ENCODE measurements at regions not wholly inside any gene's neighbourhood (a gene's known extent, or its start where the extent isn't known, plus 50 kb on each side); places are given as distances from the start of the nearest gene placed in this dataset.
"Not testable (repeated sequence)": the region's sequence is repeated elsewhere in the genome, so short reads cannot be mapped to it uniquely, and the experiment has no call there.

GRCh38 chr22:45061332-45061731, 51.5 kb upstream of the PHF21B start:
- no peak for DNase-seq (ENCODE audit: low read depth)

DNA sequence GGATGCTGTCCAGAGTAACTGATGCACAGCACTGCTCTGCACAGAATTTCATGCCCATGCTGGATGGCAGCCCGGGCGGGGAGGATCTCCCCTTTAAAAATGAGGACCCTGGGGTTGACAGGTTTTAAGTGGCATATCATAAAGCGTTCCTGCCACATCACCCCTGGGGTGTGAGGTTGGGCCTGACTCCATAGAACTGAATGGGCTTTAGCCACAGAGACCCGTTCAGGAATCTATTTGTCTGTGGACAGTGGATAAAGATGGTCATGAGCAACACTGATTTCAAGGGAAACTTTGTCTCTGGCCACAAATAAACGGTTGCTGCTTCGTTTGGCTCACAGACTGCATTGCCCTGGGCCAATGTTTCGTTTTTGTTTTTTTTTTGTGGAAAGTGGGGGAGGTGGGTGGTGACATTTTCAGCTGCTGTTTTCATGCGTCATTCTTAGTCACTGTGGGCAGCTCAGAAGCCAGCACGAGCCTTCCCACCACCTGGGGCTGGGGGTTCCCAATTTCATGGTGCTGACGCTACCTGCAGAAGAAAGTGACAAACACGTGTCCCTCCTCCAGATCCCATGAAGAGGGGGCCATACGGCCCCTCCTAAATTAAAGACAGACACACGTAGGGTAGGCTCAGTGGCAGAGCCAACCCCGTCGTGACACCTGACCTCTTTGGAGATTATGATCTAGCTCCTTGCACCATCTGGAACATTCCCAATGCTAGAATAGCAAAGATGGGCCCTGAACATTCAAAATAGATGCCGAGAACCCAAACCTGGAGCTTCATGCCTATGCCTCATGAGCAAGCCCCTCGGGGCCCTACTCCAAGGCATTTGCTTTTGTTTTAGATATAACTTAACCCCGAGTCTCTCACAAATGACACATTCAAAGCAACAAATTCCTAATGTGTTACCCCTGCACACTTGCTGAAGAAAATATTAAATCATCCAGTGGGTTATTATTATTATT, 54.8 kb upstream of the PHF21B start:
- DNase-seq (ENCODE audit: low read depth): peak; percentile 57

GRCh38 chr22:45065726-45066125, 55.9 kb upstream of the PHF21B start:
- DNase-seq (ENCODE audit: low read depth): no peak

DNA sequence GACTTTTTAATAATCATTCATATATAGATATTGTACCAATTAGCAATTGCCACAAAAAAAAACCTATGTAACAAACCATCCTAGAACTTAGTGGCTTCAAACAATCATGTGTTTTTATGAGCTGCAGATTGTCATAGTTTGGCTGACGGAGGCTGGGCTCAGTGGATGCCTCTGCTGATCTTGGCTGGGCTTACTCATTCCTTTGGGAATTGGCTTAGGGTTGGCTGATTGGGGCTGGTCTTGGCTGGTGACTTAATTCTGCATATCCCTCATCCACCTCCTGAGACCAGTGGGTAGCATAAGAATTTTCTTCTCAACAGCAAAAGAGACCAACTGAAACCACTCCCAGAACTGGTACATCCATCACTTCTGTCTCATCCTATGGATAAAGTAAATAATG, 57.9 kb upstream of the PHF21B start:
- no peak for DNase-seq (ENCODE audit: low read depth)

DNA sequence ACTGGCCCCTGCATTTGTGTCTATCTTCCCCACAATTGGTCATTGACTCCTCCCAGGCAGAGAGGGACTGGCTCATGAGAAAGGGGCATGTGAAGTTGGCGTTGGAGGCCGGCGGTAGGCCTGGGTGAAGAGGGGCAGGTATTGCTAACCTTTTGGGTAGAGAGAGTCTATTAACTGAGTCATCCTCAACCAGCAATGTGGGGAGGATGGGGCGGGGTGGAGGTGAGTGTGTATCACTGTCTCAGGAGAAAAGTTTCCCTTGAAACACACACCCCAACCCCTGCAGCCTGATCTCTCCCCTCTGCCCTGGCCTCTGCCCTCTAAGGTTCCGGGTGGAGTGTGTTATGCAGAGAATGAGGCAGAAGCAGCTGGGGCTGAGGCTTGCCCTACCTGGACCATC, 60.1 kb upstream of the PHF21B start:
- no peak for DNase-seq (ENCODE audit: low read depth)

DNA sequence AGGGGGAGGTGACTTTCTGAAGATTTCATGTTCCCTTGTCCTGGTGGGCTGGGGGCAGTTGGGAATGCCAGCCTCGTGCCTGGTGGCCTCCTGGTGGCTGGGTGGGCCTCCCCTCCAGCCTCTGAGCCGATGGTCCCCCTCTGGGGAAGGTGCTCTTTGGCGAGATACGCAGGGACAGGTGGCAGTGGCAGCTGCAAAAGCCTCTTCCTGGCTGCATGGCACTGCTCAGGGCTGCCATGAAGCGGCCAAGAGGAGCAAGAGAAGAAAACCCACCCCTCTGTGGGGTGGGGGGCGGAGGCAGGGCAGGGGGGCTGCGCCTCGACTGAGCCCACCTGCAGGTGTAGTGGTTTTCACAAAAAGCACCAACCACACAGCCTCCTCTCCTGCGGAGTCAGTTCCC, 61.8 kb upstream of the PHF21B start:
- no peak for DNase-seq (ENCODE audit: low read depth)

DNA sequence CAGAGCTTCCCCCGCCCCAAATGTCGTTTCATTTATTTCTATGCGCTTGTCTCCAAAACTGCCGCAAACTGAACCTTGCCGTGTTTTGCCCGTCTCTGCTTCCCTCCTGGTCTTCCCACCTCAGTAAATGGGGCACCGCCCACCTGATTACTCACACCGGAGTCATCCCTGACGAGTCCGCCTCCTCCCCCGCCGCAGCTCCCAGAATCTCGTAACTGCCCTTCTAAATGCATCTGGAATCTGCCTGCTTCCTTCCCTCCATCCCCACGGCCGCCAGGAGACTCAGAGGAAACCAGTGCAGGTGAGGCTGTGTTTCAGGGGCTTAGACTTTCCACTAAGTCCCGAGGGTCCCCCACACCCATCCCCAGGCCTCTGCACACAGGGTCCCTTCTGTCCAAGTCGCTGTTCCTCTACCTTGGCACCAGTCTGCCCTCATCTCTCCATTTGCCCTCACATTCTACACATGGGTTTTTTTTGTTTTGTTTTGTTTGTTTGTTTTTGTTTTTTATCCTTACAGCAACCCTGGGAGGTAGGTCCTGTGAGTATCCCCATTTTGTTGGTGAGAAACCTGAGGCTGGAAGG, 62.6 kb upstream of the PHF21B start:
- peak; percentile 62 for DNase-seq (ENCODE audit: low read depth)

- DNase-seq (ENCODE audit: low read depth): no peak
Measured at GRCh38 chr22:45073064-45073463, 63.3 kb upstream of the PHF21B start.

- DNase-seq (ENCODE audit: low read depth): no peak
Measured at GRCh38 chr22:45077286-45077685, 67.5 kb upstream of the PHF21B start.

DNA sequence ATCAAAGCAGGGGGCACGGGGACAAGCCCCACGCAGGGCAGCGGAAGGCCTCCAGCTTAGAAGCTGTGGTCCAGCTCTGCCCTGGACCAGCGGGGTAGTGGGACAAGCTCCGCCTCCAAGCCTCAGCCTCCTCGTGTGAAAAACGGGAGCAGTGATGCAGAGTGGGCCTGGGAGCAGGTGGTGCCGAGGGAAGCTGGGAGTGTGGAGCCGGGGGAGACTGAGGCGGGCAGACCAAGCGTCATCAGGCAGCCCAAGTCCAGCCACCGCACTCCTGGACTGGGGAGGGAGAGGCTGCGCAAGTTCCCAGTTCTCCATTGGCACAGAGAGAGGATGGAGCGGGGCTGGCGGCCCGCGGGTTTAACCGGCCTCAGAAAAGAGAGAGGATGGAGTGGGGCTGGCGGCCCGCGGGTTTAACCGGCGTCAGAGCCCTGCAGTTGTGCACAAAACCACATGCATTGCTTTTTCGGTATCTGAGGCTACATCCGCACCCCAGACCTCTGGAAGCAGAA, 68.1 kb upstream of the PHF21B start:
- DNase-seq (ENCODE audit: low read depth): no peak

DNA sequence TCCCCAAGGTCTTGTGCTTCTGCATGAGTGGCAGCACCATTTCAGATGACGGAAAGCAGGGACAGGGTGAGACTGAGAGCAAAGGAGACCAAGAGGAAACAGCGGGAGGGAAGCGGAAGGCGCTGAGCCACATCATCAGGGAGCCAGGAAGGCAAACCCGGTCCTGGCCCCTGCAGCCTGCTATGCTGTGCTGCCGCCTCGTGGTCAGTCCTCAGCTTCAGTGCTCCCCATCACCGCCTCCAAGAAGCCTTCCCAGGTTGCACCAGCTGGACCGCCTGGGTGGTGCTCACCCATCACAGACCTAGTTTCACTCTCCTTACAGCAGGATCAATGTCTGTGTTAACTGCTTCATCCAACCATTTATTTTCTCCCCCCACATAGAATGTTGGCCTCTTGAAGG, 73.0 kb upstream of the PHF21B start:
- DNase-seq (ENCODE audit: low read depth): no peak

DNA sequence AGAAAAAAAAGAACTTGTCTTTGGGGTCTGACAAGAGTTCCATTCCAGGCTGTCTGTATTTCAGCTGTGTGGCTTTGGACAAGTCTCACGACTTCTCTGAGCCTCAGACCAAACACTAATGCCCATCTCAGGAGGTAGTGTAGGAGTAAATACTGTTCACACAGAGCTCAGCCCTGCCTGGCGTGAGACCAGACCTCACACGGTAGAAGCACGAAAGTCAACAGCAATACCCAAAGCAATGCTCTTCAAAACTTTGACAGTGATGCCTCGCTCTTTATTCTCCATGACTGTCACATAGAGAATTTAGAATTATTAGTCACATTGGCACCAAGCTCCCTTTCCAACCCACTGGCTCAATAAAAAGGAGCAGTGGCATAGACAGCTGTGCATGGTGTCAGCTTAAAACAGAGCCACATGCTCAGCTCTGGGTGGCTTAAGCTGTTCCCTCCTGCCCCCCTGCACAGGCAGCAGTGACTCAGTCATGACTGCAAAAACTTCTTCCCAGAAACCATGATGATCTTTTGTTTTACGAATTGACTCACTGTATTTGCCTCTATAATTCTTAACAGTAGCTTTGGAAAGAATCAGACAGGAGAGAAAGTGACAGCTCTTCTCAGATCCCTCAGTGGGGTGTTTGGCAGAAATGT, 74.0 kb upstream of the PHF21B start:
- peak; percentile 29 for DNase-seq (ENCODE audit: low read depth)

GRCh38 chr22:45084400-45084920, 74.7 kb upstream of the PHF21B start:
- DNase-seq (ENCODE audit: low read depth): no peak

- DNase-seq (ENCODE audit: low read depth): no peak
Measured at GRCh38 chr22:45087802-45088201, 75.9 kb upstream of the NUP50 start.

DNA sequence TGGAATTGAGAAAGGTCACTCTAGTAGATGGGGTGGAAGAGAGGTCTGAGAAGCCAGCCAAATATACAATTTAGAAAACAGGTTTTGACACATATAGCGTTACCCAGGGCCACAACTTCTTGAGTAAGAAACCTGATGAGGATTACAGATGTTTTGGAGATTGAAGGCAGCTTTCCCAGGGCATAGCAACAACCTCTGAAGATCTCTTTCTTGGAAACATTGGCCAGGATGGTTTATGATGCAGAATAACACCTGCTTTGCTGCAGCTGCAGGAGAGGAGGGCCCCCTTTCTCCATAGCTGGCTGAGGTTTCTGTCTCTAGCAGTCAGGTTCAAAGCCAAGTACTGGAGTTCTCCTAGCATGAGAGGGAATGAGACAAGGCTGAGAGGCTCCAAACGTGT, 75.1 kb upstream of the NUP50 start:
- no peak for DNase-seq (ENCODE audit: low read depth)

DNA sequence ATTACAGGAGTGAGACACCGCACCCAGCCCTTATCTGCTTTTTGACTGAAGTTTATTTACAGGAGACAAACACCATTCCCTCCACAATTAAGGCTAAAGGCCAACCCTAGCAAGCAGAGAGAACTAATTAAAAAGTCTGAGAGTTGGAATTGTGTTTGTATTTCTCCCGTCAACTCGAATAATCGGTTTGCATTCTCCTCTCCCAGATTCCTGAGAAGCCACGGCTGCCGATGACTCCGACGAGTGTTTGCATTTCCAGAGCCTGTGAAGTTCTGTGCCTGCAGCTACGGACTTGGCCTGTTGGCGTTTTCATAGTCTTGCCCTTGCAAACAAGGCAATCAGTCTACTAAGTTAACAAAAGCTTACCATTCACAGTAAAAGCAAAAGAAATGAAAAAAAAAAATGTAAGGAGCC, 73.2 kb upstream of the NUP50 start:
- DNase-seq (ENCODE audit: low read depth): peak; percentile 28

DNA sequence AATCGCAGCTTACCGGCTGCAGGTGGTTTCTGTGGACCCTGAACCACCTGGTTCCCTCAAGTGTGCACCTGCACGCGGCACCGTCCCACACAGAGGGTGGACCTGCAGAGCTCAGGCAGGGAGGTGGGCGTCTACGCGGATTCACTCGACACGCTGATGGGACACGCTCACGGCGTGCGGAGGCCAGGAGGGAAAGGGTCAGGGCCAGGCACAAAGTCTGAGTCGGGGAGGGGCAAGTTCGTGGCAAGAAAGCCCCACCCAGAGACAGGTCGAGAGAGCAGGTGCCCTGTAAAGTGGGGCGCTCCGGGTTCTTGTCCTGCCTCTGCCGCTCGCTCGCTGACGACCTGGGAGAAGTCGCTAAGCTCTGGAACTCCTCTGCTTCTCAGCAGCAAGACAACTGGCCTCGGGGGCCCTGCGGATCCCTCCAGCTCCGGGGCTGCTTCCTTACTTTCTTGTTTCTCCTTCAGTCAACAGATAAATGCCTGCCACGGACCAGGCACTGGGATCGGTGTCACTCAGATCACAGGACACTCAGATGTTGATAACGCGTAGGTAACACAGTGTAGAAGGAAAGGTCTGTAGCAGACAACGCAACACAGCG, 72.4 kb upstream of the NUP50 start:
- no peak for DNase-seq (ENCODE audit: low read depth)

DNA sequence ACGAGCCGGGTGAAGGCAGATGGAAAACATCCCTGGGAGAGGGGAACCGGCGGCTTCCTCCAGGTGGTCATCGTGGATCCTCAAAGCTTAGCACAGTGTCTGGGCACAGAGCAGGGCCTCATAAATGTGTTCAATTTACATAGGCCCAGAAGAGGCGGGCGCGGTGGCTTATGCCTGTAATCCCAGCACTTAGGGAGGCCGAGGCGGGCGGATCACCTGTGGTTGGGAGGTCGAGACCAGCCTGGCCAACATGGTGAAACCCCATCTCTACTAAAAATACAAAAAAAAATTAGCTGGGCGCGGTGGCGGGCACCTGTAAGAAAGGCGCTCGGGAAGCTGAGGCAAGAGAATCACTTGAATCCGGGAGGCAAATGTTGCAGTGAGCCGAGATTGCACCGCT, 71.8 kb upstream of the NUP50 start:
- not testable (repeated sequence) for DNase-seq (ENCODE audit: low read depth)

DNA sequence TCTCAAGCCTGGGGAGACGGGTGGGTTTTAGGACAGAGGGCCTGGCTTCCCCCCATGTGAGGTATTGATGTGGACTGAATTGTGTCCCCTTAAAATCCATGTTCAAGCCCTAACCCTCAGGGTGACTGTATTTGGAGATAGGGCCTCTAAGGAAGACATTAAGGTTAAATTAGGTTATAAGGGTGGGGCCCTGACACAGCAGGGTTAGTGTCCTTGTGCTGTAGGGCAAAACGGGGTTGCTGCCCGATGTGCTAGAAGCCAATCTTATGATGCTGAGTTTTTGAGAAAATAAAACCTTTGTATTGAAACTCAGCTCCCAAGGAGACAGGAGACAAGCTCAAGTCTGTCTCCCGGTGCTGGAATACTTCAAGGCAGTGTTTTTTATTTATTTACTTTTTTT, 71.1 kb upstream of the NUP50 start:
- DNase-seq (ENCODE audit: low read depth): no peak

GRCh38 chr22:45093609-45094008, 70.1 kb upstream of the NUP50 start:
- DNase-seq (ENCODE audit: low read depth): no peak

- no peak for DNase-seq (ENCODE audit: low read depth)
Measured at GRCh38 chr22:45094081-45094720, 69.5 kb upstream of the NUP50 start.

DNA sequence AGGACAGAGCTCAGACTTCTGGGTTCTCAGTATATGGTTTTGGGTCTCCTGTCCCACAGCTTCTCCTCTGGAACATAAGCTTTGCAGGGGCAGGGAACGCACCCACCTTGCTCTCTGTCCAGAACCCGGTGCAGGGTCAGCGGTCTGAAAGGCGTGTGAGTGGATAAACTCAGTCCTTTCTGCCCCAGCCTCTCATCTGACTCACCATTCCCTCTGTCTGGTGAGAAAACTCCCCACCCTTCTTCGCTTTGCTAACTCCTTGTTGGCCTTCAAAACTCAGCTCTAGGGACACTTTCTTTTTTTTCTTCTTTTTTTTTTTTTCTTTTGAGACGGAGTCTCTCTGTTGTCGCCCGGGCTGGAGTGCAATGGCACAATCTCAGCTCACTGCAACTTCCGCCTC, 68.9 kb upstream of the NUP50 start:
- no peak for DNase-seq (ENCODE audit: low read depth)
